GM19455 (cell line): ENCODE measurements at regions not wholly inside any gene's neighbourhood (a gene's known extent, or its start where the extent isn't known, plus 50 kb on each side); places are given as distances from the start of the nearest gene placed in this dataset.

Experiments used
- ATAC-seq: cut with Tn5 transposase; IDR thresholded peaks from one replicate; pipeline ENCODE4 v1.9.1; 2021; ENCODE audit not compliant: unreplicated experiment

DNA sequence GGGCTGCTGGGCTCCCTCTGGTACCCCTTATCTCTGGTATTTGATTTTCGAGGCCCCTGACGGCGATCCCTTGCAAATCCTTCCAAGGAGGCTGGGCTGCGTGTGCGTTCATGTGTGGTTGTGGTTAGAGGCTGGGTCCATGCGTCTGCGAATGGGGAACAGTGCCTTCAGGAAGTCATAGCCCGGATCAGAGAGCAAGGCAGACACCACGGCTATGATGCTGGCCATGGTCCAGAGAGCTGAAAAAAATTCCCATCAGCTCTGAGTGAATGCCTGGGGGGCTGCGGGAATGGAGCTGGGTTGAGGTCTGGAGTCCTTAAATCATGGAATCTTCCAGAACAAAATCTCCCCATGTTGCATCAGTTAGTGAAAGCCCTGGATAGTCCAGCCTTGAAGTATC lies 145.5 kb downstream of the ACKR3 start:
- no peak for ATAC-seq

- no peak for ATAC-seq
Observed at GRCh38 chr2:236715491-236715961, 145.9 kb downstream of the ACKR3 start.

DNA sequence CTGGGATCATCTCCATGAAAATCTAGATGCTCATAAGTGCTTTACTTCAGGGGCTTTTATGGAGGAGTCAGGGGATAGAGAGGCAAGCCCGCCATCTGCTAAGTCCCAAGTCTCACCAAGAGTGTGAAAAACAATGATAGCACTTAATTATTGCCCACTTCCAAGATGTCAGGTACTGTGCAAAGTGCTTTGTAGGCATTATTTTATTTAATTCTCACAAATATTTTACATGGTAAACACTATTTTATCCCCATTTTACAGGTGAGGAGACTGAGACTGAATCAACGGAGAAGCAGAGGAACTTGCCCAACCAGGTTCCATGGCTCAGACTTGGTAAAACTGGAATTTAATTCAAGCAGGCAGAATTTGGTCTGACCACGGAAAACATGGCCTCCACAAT lies 147.5 kb downstream of the ACKR3 start:
- no peak for ATAC-seq

- no peak for ATAC-seq
Observed at GRCh38 chr2:236717729-236718128, 148.1 kb downstream of the ACKR3 start.

DNA sequence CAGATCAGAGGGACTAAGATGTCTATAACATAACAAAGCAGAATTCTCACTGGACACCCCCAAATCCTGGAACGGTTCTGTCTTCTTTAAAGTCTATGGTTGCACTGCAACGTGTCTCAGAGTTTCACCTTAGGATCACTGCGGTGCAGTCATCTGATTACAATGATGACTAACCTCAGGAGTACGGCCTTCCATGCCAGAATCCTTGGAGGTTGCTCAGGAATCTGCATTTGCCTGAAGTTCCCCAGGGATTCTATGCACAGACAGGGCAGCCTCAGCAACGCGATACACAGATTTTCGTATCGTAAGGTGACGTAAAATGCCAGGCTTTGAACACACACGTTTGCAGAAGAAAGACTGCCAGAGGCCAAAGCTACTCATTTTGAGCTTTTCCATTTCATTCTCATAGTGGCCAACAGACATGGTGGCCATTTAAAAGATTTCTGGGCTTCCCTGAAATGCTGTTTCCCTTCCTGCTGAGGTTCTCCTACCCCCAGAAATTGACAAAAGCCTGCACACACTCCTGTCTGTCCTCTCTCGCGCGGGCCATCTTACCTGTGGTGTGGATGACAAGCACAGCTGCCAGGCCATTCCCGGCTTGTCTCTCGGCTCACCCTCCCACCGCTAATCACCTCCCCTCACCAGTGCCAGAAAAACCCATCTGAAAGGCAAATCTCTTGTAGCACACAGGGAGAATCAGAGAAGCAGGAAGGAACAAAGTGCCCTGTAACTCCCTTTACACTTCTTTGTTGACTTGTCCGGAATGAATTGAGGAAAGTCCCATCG lies 148.8 kb downstream of the ACKR3 start:
- no peak for ATAC-seq

- no peak for ATAC-seq
Observed at GRCh38 chr2:236719192-236719635, 149.6 kb downstream of the ACKR3 start.

GRCh38 chr2:236720974-236721540 lies 151.4 kb downstream of the ACKR3 start:
- ATAC-seq = no peak

DNA sequence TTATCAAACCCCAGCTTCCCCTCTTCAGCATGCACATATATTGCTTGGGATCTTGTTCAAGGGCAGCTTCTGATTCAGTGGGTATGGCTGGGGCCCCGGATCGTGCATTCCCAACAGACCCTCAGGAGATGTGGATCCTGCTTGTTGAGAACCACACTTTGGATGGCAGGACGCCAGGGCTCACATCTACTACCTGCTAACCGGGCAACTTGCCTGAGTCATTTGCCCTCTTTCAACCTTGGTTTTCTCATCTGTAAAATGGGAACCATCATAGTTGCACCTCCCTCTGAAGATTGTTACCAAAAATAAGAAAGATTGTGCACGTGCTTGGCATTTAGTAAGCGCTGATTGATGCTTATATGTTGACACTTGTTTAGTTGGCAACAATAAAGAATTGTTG lies 154.6 kb downstream of the ACKR3 start:
- no peak for ATAC-seq

GRCh38 chr2:236726701-236727450 lies 157.3 kb downstream of the ACKR3 start:
- no peak for ATAC-seq

GRCh38 chr2:236728916-236729670 lies 159.5 kb downstream of the ACKR3 start:
- no peak for ATAC-seq

DNA sequence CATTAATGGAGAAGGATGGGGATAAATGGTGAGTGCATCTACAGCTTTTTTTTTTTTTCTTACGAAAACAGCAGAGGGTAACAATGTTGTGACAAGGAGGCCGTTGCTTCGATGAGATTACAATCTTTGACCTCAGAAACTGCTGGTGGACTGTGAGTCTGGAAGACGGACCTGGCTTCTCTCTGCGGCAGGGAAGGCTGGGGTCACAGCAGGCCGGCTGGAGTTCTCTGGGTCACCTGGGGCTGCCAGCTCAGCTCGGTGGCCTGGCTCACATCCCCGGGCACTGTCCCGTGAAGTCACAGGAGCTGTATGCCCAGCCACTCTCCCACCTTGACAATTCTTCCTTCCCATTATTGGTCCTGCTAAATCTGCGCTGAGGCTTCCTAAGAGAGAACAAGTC lies 160.8 kb downstream of the ACKR3 start:
- no peak for ATAC-seq

DNA sequence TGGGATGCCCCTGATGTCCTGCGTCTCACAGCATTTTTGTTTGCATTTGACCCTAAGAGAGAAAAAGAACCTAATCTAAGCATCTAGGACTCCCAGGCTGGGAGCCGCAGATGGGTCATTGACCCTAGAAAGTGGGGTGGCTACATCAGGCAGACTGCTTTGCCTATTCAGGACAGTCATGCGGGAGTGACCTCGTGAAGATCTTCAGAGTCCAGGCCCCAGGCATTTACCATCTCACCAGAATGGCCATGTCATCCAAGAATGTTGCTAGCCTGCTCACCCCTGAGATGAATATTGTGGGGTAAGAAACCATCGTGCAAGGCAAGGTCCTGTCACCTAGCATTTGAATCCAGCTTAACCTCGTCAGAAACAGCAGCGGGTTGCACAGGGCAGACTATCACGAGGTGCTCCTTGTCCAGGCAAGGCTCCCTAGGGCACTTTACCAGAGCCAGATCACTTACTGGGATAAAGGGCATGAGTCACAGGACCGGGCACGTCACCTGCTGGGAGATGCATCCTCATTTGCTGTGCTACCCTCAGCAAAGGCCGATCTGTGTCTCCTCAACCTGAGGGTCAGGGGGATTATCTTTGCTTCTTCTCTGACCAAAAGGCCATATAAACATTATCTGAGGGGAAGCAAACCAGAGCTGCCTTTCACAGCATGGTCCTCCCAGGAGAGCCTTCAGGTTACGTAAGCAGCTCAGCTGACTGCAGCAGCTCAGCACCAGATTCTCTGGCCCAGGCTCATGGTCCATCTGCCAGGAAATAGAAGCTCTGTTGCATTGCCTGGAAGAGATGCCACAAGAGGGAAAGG lies 162.3 kb downstream of the ACKR3 start:
- no peak for ATAC-seq

- ATAC-seq = no peak
Observed at GRCh38 chr2:236733156-236733555, 163.5 kb downstream of the ACKR3 start.

- no peak for ATAC-seq
Observed at GRCh38 chr2:236735825-236736238, 166.2 kb downstream of the ACKR3 start.

DNA sequence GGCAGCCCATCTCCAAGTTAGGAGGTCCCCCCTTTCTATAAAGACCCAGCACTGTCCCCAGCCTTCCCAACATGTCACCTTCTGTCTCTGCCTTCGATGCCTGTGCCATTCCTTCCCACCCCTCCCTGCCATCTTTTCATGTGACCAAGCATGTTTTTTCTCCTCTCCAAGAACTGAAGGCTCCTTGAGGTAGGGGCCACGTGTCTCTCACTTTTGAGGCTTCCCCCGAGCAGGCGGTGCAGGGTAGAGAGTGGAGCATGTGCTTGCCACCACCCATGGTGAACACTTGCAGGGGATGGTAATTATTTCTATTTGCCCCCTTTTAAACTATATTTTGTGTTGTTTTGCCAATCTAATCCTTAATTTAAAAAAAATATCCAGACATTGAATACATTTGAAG lies 168.4 kb downstream of the ACKR3 start:
- no peak for ATAC-seq

- no peak for ATAC-seq
Observed at GRCh38 chr2:236738896-236739295, 169.3 kb downstream of the ACKR3 start.

DNA sequence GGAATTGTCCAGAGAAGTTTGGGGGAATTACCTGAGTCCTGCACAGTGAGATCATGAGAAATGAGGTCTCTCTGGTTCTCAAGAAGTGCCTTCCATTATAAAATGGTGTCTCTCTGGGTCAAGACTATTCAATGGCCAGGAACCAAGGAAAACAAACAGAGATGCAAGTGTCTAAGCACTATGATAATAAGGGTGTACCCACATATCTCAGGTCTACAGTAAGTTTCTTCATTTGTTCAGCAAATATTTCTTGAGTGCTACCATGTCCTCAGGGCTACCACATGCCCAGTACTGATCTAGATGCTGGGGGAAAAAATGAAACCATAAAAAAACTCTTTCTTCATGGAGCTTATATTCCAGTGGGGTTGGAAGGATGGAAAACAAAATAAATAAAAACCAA lies 170.0 kb downstream of the ACKR3 start:
- ATAC-seq = no peak

GRCh38 chr2:236740506-236740905 lies 170.9 kb downstream of the ACKR3 start:
- no peak for ATAC-seq

DNA sequence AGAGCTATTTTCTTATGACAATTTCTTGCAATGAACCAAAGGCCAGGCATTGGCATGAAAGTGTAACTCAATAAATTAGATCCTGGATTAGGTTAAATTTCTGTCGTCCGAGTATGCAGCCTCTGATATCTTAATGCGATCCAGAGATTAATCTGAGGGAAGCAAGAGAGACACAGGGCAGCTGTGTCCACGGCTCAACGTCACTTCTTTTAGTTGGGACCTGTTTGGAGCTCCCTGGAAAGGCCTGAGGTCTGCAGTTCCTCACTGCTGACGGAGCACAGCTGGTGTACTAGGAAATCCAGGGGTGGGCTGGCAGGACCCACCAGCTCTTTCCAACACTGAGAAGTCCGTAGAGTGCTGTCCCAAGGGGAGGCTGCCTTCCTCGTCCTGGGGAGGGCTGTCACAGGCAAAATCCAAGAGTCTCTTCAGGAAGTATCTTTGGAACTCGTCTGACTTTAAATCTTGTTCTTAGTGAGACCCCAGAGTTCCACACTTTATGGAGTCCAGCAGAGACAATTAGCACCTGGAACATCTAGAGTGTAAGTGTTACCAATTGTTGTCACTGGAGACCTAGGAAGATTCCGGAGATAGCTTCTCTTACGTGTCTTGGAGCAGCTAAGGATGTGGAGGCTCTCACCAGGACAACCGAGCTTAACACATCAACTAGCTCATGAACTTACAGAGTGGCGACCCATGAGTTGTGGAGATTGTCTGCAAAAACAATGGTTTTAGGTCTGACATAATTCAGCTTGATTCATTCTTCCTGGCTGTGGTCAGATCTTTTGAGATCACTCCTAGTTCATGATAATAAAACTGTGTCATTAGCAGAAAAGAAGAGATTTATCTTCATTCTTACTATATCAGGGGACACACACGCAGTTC lies 173.7 kb downstream of the ACKR3 start:
- ATAC-seq = no peak
